ENCODE measurements at regions not wholly inside any gene's neighbourhood (a gene's known extent, or its start where the extent isn't known, plus 50 kb on each side); places are given as distances from the start of the nearest gene placed in this dataset.

GRCh38 chr11:87780068-87780413 lies 395.2 kb downstream of the RAB38 start:
- H3K4me2 ChIP-seq (ENCODE audit: insufficient read depth in 1 of 2, low read depth in 2 of 2, low read length in 2 of 2) = no peak overlapping the region
- no peak for FAIRE-seq

More at GRCh38 chr11:87780068-87780413, 395.2 kb downstream of the RAB38 start:
- H3K23me2 ChIP-seq (ENCODE audit: low read depth, low read length) = no peaks in the 10 kb centered on the region
- no peak overlapping the region for H2AFZ ChIP-seq (ENCODE audit: low read length)
- H3K9me3 ChIP-seq (ENCODE audit: insufficient read depth in 2 of 2, low read depth in 1 of 2, low read length in 1 of 2) = no peaks in the 10 kb centered on the region
- no peak overlapping the region for H3K4me3 ChIP-seq (ENCODE audit: extremely low read depth in 1 of 4, insufficient read depth in 2 of 4, low read depth in 3 of 4, low read length in 4 of 4)
- no peaks in the 10 kb centered on the region for H3K36me3 ChIP-seq (ENCODE audit: control insufficient read depth in 2 of 4, insufficient read depth in 4 of 4, low read length in 3 of 4)
- no peak overlapping the region for H3K9ac ChIP-seq (replicated peaks in 1 of 4; ENCODE audit: extremely low read depth in 1 of 4, low read depth in 3 of 4, low read length in 3 of 4)
- no peak overlapping the region for H3K18ac ChIP-seq (ENCODE audit: extremely low read depth, low read length)
- no peak overlapping the region for H2BK12ac ChIP-seq (ENCODE audit: low read depth, low read length)
- no peak overlapping the region for H4K8ac ChIP-seq (ENCODE audit: extremely low read depth, insufficient read depth, low read length)
- H3K4me1 ChIP-seq (replicated peaks in 1 of 4; ENCODE audit: control insufficient read depth in 3 of 4, insufficient read depth in 4 of 4, low read length in 3 of 4) = no peaks in the 10 kb centered on the region
- H4K91ac ChIP-seq (replicated peaks; ENCODE audit: insufficient read length, low read length) = no peak overlapping the region
- ChIA-PET CTCF (ENCODE audit: partially characterized antibody) (interaction anchor here (2.1 kb wide), 1 partner anchor 10 kb away, joined by 5 read pairs; no protein-coding TSS in a partner anchor), POLR2A (ENCODE audit: partially characterized antibody) (no interaction called here)
- H2BK15ac ChIP-seq (ENCODE audit: low read length) = no peak overlapping the region
- H3K79me2 ChIP-seq (ENCODE audit: control insufficient read depth in 1 of 2, insufficient read depth in 2 of 2, low read length in 2 of 2) = no peaks in the 10 kb centered on the region
- no peak overlapping the region for H2BK20ac ChIP-seq (ENCODE audit: low read length)
- DNase-seq (ENCODE audit: low read depth in 1 of 2, low spot score in 2 of 2) = no peak
- H3K14ac ChIP-seq (ENCODE audit: insufficient read length) = no peak overlapping the region
- no peak overlapping the region for H2BK5ac ChIP-seq (ENCODE audit: low read depth, low read length)
- no peak overlapping the region for H2BK120ac ChIP-seq (replicated peaks; ENCODE audit: low read depth, low read length)
- no peak overlapping the region for H3K4ac ChIP-seq (replicated peaks; ENCODE audit: insufficient read length, low read depth, low read length)
- no peak overlapping the region for H3K23ac ChIP-seq (ENCODE audit: insufficient read length)
- no peak overlapping the region for H3K56ac ChIP-seq (replicated peaks; ENCODE audit: insufficient read length, low read depth, low read length)
- TF ChIP-seq SIX5 (IDR thresholded peaks at IDR 0.05; ENCODE audit: low read depth, low read length) = no peak
- TF ChIP-seq JUN (IDR thresholded peaks at IDR 0.05; ENCODE audit: low read depth, low read length) = no peak
- TF ChIP-seq ATF3 (IDR thresholded peaks at IDR 0.05; ENCODE audit: insufficient read depth, low read depth, low read length) = no peak
- H4K5ac ChIP-seq (ENCODE audit: insufficient read length, low read depth, low read length) = no peak overlapping the region
- H3K79me1 ChIP-seq (ENCODE audit: low read depth, low read length) = no peaks in the 10 kb centered on the region
- H2AK5ac ChIP-seq (ENCODE audit: low read depth, low read length) = no peak overlapping the region
- no peaks in the 10 kb centered on the region for H4K20me1 ChIP-seq (replicated peaks in 1 of 2; ENCODE audit: control insufficient read depth in 1 of 2, insufficient read depth in 2 of 2, low read length in 2 of 2)
- H3K27me3 ChIP-seq (replicated peaks in 1 of 4; ENCODE audit: control insufficient read depth in 3 of 4, extremely low read depth in 1 of 4, insufficient read depth in 3 of 4, low read length in 3 of 4) = peaks cover 0 to 1% (median 0%) of the 10 kb centered on the region in 4 experiments; a peak in 1 of 7 replicates
- no peak overlapping the region for H3K27ac ChIP-seq (ENCODE audit: low read depth, low read length)
